CD4-positive, CD25-positive, alpha-beta regulatory T cell (primary cell): ENCODE measurements at regions not wholly inside any gene's neighbourhood (a gene's known extent, or its start where the extent isn't known, plus 50 kb on each side); places are given as distances from the start of the nearest gene placed in this dataset.

ENCODE experiments used
- ATAC-seq, 2 donors: fragments of 150-1000 bp; cut with Tn5 transposase; one replicate each; pipeline ENCODE4 v1.10.0; 2021; ENCODE audit warnings: low read depth in 2 of 2, moderate number of reproducible peaks in 2 of 2, moderate library complexity in 1 of 2
- DNase-seq, 3 donors: peaks; one replicate each; pipeline versions ENCODE4 v3.0.0 to v3.0.0-alpha.2; 2012 to 2022; ENCODE audit warnings: mixed read lengths in 1 of 3
- H3K27ac ChIP-seq: one replicate; pipeline ENCODE4 v1.7.0; 2013; ENCODE audit warnings: mild to moderate bottlenecking, low read length; ENCODE audit not compliant: insufficient read depth, poor library complexity, severe bottlenecking
- H3K27me3 ChIP-seq: one replicate; pipeline ENCODE4 v1.7.0; 2013; ENCODE audit warnings: low read length; ENCODE audit not compliant: control insufficient read depth, insufficient read depth
- H3K36me3 ChIP-seq: one replicate; pipeline ENCODE4 v1.7.0; 2013; ENCODE audit warnings: mild to moderate bottlenecking, low read length, moderate library complexity; ENCODE audit not compliant: control insufficient read depth, insufficient read depth
- H3K4me1 ChIP-seq: 2 replicates; pipeline ENCODE4 v1.7.0; 2013; ENCODE audit warnings: mild to moderate bottlenecking, low read length; ENCODE audit not compliant: insufficient read depth, control insufficient read depth, poor library complexity, severe bottlenecking
- H3K4me3 ChIP-seq: one replicate; pipeline ENCODE4 v1.7.0; 2013; ENCODE audit warnings: low read depth, mild to moderate bottlenecking, low read length, moderate library complexity
- H3K9me3 ChIP-seq, 2 experiments: 1 replicate in 1 of 2; 2 replicates in 1 of 2; pipeline ENCODE4 v1.7.0; 2013; ENCODE audit warnings: low read length in 2 of 2, mild to moderate bottlenecking in 1 of 2, moderate library complexity in 1 of 2; ENCODE audit not compliant: control insufficient read depth in 2 of 2
- H3K27ac Mint-ChIP-seq, 3 donors: one replicate each; pipeline ENCODE4 v1.8.0; 2020 to 2022; ENCODE audit warnings: mild to moderate bottlenecking in 3 of 3, mixed read lengths in 3 of 3, moderate library complexity in 2 of 3
- H3K27me3 Mint-ChIP-seq: one replicate; pipeline ENCODE4 v1.8.0; 2022; ENCODE audit warnings: mild to moderate bottlenecking, mixed read lengths
- H3K36me3 Mint-ChIP-seq: one replicate; pipeline ENCODE4 v1.8.0; 2020; ENCODE audit warnings: mixed read lengths
- H3K4me1 Mint-ChIP-seq, 4 donors: one replicate each; pipeline ENCODE4 v1.8.0; 2020 to 2022; ENCODE audit warnings: mixed read lengths in 4 of 4, mild to moderate bottlenecking in 1 of 4
- H3K4me3 Mint-ChIP-seq, 4 donors: one replicate each; pipeline ENCODE4 v1.8.0; 2020 to 2022; ENCODE audit warnings: mild to moderate bottlenecking in 4 of 4, mixed read lengths in 4 of 4, moderate library complexity in 3 of 4
- H3K9me3 Mint-ChIP-seq, 7 donors: one replicate each; pipeline ENCODE4 v1.8.0; 2020 to 2022; ENCODE audit warnings: mixed read lengths in 7 of 7, mild to moderate bottlenecking in 3 of 7, moderate library complexity in 2 of 7

- H3K27ac ChIP-seq, result no peak overlapping the region
- no peak overlapping the region for H3K4me3 ChIP-seq
- H3K9me3 Mint-ChIP-seq, result peaks cover 0 to 14% (median 5%) of the 10 kb centered on the region in 7 donors
- no peaks in the 10 kb centered on the region for H3K4me1 ChIP-seq
- peaks cover 5% of the 10 kb centered on the region for H3K27me3 Mint-ChIP-seq
- H3K4me1 Mint-ChIP-seq, result peaks cover 0 to 2% (median 1%) of the 10 kb centered on the region in 4 donors
- no peaks in the 10 kb centered on the region for H3K36me3 ChIP-seq
- no peak overlapping the region for H3K27ac Mint-ChIP-seq
- H3K27me3 ChIP-seq, result no peaks in the 10 kb centered on the region
- H3K36me3 Mint-ChIP-seq, result no peaks in the 10 kb centered on the region
- no peak overlapping the region for H3K4me3 Mint-ChIP-seq
- no peak for ATAC-seq
- peaks cover 9 to 17% of the 10 kb centered on the region in 2 experiments for H3K9me3 ChIP-seq
- no peak for DNase-seq
These were observed 91.8 kb upstream of the STT3B start for GRCh38 chr3:31440878-31441277.

- H3K4me1 ChIP-seq, result no peaks in the 10 kb centered on the region
- peaks cover 0 to 1% of the 10 kb centered on the region in 2 experiments for H3K9me3 ChIP-seq
- no peaks in the 10 kb centered on the region for H3K36me3 ChIP-seq
- H3K27ac Mint-ChIP-seq, result no peak overlapping the region
- peaks cover 0 to 2% (median 1%) of the 10 kb centered on the region in 4 donors for H3K4me1 Mint-ChIP-seq
- H3K36me3 Mint-ChIP-seq, result no peaks in the 10 kb centered on the region
- H3K4me3 ChIP-seq, result no peak overlapping the region
- no peak overlapping the region for H3K27ac ChIP-seq
- no peak overlapping the region for H3K4me3 Mint-ChIP-seq
- no peak for ATAC-seq
- no peak for DNase-seq
- no peaks in the 10 kb centered on the region for H3K27me3 ChIP-seq
- H3K9me3 Mint-ChIP-seq, result peaks cover 0 to 2% (median under 1%) of the 10 kb centered on the region in 7 donors
- no peaks in the 10 kb centered on the region for H3K27me3 Mint-ChIP-seq
These were observed 90.0 kb upstream of the STT3B start for GRCh38 chr3:31442755-31443154.

- no peak overlapping the region for H3K27ac Mint-ChIP-seq
- H3K4me3 Mint-ChIP-seq, result no peak overlapping the region
- no peaks in the 10 kb centered on the region for H3K27me3 Mint-ChIP-seq
- H3K4me3 ChIP-seq, result no peak overlapping the region
- H3K36me3 Mint-ChIP-seq, result peaks cover 6% of the 10 kb centered on the region
- H3K9me3 ChIP-seq, result peaks cover 0 to 5% of the 10 kb centered on the region in 2 experiments
- H3K9me3 Mint-ChIP-seq, result peaks cover 0 to 7% (median 0%) of the 10 kb centered on the region in 7 donors
- H3K27ac ChIP-seq, result no peak overlapping the region
- ATAC-seq, result no peak
- no peaks in the 10 kb centered on the region for H3K4me1 ChIP-seq
- H3K27me3 ChIP-seq, result no peaks in the 10 kb centered on the region
- peaks cover 0 to 9% (median 3%) of the 10 kb centered on the region in 4 donors for H3K4me1 Mint-ChIP-seq
- DNase-seq, result no peak
- H3K36me3 ChIP-seq, result no peaks in the 10 kb centered on the region
These were observed 88.2 kb upstream of the STT3B start for GRCh38 chr3:31444220-31445142.

GRCh38 chr3:31445701-31446100, 87.0 kb upstream of the STT3B start:
- Histone ChIP-seq H3K4me3 (no peak overlapping the region), H3K27ac (no peak overlapping the region), H3K36me3 (no peaks in the 10 kb centered on the region), H3K9me3 (peaks cover 2 to 5% of the 10 kb centered on the region in 2 experiments), H3K27me3 (no peaks in the 10 kb centered on the region), H3K4me1 (no peaks in the 10 kb centered on the region)
- peaks cover 0 to 9% (median 3%) of the 10 kb centered on the region in 4 donors for H3K4me1 Mint-ChIP-seq
- H3K9me3 Mint-ChIP-seq, result peaks cover 0 to 13% (median 0%) of the 10 kb centered on the region in 7 donors
- DNase-seq (no peak), ATAC-seq (no peak)
- H3K36me3 Mint-ChIP-seq, result peaks cover 6% of the 10 kb centered on the region
- no peak overlapping the region for H3K4me3 Mint-ChIP-seq
- H3K27ac Mint-ChIP-seq, result no peak overlapping the region
- no peaks in the 10 kb centered on the region for H3K27me3 Mint-ChIP-seq

GRCh38 chr3:31448035-31448881, 84.5 kb upstream of the STT3B start:
- H3K4me3 ChIP-seq, result no peak overlapping the region
- Mint-ChIP-seq H3K36me3 (peaks cover 6% of the 10 kb centered on the region), H3K4me3 (peak overlapping the region in 1 of 4 donors; percentile 63), H3K9me3 (peaks cover 0 to 13% (median 0%) of the 10 kb centered on the region in 7 donors), H3K4me1 (peaks cover 0 to 9% (median 3%) of the 10 kb centered on the region in 4 donors), H3K27ac (no peak overlapping the region), H3K27me3 (no peaks in the 10 kb centered on the region)
- peak in 2 of 3 donors; percentile 16 to 53 for DNase-seq
- H3K36me3 ChIP-seq, result no peaks in the 10 kb centered on the region
- no peak for ATAC-seq
- no peaks in the 10 kb centered on the region for H3K4me1 ChIP-seq
- no peaks in the 10 kb centered on the region for H3K27me3 ChIP-seq
- H3K9me3 ChIP-seq, result peaks cover 2 to 5% of the 10 kb centered on the region in 2 experiments
- no peak overlapping the region for H3K27ac ChIP-seq

- Histone ChIP-seq H3K27ac (no peak overlapping the region), H3K9me3 (peaks cover 2 to 5% of the 10 kb centered on the region in 2 experiments), H3K4me1 (no peaks in the 10 kb centered on the region), H3K36me3 (no peaks in the 10 kb centered on the region), H3K4me3 (no peak overlapping the region), H3K27me3 (no peaks in the 10 kb centered on the region)
- no peak for ATAC-seq
- no peaks in the 10 kb centered on the region for H3K27me3 Mint-ChIP-seq
- peak overlapping the region in 1 of 4 donors; percentile 51 for H3K4me3 Mint-ChIP-seq
- DNase-seq, result no peak
- peaks cover 0 to 7% (median 3%) of the 10 kb centered on the region in 4 donors for H3K4me1 Mint-ChIP-seq
- no peak overlapping the region for H3K27ac Mint-ChIP-seq
- peaks cover 0 to 13% (median 0%) of the 10 kb centered on the region in 7 donors for H3K9me3 Mint-ChIP-seq
- H3K36me3 Mint-ChIP-seq, result peaks cover 6% of the 10 kb centered on the region
These were observed 83.9 kb upstream of the STT3B start for GRCh38 chr3:31448882-31449243.

- no peak overlapping the region for H3K27ac ChIP-seq
- ATAC-seq (no peak), DNase-seq (no peak)
- Mint-ChIP-seq H3K4me1 (peaks cover 0 to 7% (median 3%) of the 10 kb centered on the region in 4 donors), H3K9me3 (peaks cover 0 to 13% (median 0%) of the 10 kb centered on the region in 7 donors), H3K4me3 (no peak overlapping the region), H3K36me3 (peaks cover 6% of the 10 kb centered on the region), H3K27ac (no peak overlapping the region), H3K27me3 (no peaks in the 10 kb centered on the region)
- H3K27me3 ChIP-seq, result no peaks in the 10 kb centered on the region
- H3K4me1 ChIP-seq, result no peaks in the 10 kb centered on the region
- H3K9me3 ChIP-seq, result peaks cover 2 to 5% of the 10 kb centered on the region in 2 experiments
- H3K4me3 ChIP-seq, result no peak overlapping the region
- no peaks in the 10 kb centered on the region for H3K36me3 ChIP-seq
These were observed 83.4 kb upstream of the STT3B start for GRCh38 chr3:31449318-31449717.
